GM10248 (cell line): ENCODE measurements at regions not wholly inside any gene's neighbourhood (a gene's known extent, or its start where the extent isn't known, plus 50 kb on each side); places are given as distances from the start of the nearest gene placed in this dataset.

Source experiments
- CTCF ChIA-PET: fragments of 300-600 bp; sonication (Branson Sonifier 250); formaldehyde crosslinking; extraction: SDS; loops from one replicate; lab custom pipeline; 2021; ENCODE audit warnings: antibody characterized with exemption; lab: Yijun Ruan, JAX
- POLR2A ChIA-PET: fragments of 350-650 bp; sonication (Branson Sonifier 250); formaldehyde crosslinking; extraction: SDS; loops from one replicate; lab custom pipeline; 2020; ENCODE audit warnings: antibody characterized with exemption; lab: Yijun Ruan, JAX
- DNase-seq: peaks from one replicate; pipeline ENCODE4 v3.0.0; 2012; ENCODE audit errors: extremely low spot score
- TF ChIP-seq, protein P1 (sequence below): IDR thresholded peaks from 2 replicates; pipeline ENCODE4 v1.5.1; 2012; ENCODE audit warnings: mild to moderate bottlenecking, low read depth; ENCODE audit errors: extremely low read depth, missing control alignments, control extremely low read depth

DNA sequence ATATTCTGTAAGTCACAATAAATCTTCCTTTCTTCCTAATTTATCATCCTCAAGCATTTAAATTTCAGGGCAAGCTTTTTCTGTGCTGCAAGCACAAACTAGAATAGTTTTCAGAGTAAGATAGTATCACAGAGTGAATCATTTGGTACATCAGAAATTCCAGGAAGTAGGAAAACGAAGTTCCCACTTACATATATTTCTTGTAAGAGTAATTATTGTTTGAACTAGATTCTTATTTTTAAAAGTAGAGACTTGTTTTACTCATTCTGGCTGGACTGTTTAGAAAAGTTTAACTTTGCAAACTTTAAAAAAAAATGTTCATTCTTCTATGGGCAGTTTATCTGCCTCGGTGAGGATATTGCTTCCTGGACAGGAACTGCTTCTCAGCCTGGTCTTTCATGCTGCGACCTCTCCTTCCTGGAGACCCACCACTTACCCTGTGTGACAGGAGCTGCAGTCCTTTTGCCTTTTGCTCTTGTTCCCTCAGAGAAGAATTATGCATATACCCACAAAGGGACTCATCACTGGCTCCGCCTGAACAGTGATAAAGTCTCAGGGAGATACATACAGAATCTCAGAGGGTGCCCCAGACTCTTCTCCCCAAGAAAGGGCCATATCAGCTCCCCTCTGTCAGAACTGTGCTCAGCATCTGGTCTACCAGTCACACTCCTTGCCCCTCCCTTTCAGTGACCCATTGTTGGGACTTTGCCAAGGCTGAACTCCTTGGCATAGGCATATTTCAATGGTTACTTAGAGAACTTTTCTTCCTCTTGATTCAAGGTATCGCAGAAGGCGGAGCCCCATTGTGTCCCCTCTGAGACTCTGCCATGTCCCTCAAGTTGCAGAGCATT is 102.7 kb upstream of the CD55 start:
- ChIA-PET CTCF (no interaction called here), POLR2A (no interaction called here)
- DNase-seq = no peak
- TF ChIP-seq, protein P1, sequence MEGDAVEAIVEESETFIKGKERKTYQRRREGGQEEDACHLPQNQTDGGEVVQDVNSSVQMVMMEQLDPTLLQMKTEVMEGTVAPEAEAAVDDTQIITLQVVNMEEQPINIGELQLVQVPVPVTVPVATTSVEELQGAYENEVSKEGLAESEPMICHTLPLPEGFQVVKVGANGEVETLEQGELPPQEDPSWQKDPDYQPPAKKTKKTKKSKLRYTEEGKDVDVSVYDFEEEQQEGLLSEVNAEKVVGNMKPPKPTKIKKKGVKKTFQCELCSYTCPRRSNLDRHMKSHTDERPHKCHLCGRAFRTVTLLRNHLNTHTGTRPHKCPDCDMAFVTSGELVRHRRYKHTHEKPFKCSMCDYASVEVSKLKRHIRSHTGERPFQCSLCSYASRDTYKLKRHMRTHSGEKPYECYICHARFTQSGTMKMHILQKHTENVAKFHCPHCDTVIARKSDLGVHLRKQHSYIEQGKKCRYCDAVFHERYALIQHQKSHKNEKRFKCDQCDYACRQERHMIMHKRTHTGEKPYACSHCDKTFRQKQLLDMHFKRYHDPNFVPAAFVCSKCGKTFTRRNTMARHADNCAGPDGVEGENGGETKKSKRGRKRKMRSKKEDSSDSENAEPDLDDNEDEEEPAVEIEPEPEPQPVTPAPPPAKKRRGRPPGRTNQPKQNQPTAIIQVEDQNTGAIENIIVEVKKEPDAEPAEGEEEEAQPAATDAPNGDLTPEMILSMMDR = no peak

DNA sequence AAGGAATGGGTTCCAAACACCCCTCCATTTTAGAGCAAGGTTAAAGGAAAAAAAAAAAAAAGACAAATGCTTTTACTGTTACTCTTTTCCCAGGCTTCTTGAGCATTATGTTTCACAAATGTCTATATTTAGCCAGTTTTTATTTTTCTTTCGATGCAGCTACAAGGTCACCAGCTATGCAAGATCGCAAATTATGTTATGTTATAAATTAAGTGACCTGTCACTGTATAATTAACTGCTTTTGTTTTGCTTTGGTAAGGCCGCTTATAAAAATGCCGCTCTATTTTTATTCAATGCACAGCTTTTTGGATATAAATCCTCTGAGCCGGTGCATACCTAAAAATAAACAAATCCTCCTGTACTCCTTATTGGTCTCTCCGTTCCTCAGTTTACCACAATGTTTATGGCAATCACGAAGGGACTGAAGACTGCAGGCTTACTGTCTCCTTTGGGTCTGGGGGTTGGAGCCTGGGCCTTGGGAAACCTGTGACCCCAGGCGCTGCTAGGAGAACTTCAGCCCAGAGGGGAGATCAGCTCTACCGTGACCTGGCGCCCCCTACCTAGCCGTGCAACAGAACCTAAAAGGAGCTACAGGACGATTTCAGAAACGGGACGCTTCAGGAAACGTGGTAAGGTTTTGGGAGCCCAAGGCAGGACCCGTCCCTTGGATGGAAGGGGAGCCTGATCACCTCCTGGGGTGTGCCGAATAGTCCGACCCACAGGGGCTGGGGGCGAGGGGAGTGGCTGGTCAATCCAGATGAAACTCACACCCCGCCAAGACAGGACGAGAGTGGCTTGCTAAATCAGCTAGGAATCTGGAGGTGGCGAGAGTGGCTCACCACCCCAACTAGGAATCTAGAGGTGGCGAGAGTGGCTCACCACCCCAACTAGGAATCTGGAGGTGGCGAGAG is 101.2 kb upstream of the CD55 start:
- CTCF ChIA-PET = no interaction called here
- POLR2A ChIA-PET = interaction anchor here (0.7 kb wide), 1 partner anchor 24 kb away, joined by 4 read pairs; no protein-coding TSS in a partner anchor
- TF ChIP-seq, protein P1 = no peak
- DNase-seq = no peak

- ChIA-PET CTCF (interaction anchor here (1.1 kb wide), 1 partner anchor 67 kb away, joined by 3 read pairs; no protein-coding TSS in a partner anchor), POLR2A (no interaction called here)
- DNase-seq = no peak
- TF ChIP-seq, protein P1 = no peak
Measured at GRCh38 chr1:207221934-207222351, 99.5 kb upstream of the CD55 start.

DNA sequence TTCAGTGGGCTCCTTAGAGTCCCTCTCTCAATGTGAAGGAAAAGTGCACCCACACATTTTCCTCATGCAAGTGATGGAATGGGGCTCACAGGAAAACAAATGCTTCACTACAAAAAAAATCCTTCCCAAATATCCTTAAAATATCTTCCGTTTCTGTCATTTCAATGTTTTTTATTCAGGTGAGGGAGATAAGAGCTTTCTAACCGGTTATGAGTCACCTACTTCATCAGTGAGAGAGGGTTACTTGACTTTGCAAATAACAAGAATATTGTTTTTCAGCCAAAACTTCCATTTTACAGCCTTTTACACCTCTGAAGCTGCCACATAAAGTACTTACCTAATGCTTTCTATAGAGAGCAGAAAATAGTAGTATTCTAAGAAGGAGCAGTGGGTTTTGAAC is 98.3 kb upstream of the CD55 start:
- ChIA-PET CTCF (no interaction called here), POLR2A (no interaction called here)

GRCh38 chr1:207224666-207225065 is 96.8 kb upstream of the CD55 start:
- DNase-seq = no peak
- ChIA-PET POLR2A (no interaction called here), CTCF (no interaction called here)

More for the DNA sequence above, 98.3 kb upstream of the CD55 start:
- TF ChIP-seq, protein P1 = no peak
- DNase-seq = no peak

GRCh38 chr1:207227131-207227630 is 94.3 kb upstream of the CD55 start:
- CTCF ChIA-PET = no interaction called here
- POLR2A ChIA-PET = no interaction called here
- TF ChIP-seq, protein P1 = no peak

More at GRCh38 chr1:207224666-207225065, 96.8 kb upstream of the CD55 start:
- TF ChIP-seq, protein P1 = no peak

More at GRCh38 chr1:207227131-207227630, 94.3 kb upstream of the CD55 start:
- no peak for DNase-seq
